ENCODE measurements at regions not wholly inside any gene's neighbourhood (a gene's known extent, or its start where the extent isn't known, plus 50 kb on each side); places are given as distances from the start of the nearest gene placed in this dataset.

- CTCF ChIA-PET = interaction anchor here (0.6 kb wide), 1 partner anchor 1367 kb away, joined by 3 read pairs; no protein-coding TSS in a partner anchor
- TF ChIP-seq, protein P1, sequence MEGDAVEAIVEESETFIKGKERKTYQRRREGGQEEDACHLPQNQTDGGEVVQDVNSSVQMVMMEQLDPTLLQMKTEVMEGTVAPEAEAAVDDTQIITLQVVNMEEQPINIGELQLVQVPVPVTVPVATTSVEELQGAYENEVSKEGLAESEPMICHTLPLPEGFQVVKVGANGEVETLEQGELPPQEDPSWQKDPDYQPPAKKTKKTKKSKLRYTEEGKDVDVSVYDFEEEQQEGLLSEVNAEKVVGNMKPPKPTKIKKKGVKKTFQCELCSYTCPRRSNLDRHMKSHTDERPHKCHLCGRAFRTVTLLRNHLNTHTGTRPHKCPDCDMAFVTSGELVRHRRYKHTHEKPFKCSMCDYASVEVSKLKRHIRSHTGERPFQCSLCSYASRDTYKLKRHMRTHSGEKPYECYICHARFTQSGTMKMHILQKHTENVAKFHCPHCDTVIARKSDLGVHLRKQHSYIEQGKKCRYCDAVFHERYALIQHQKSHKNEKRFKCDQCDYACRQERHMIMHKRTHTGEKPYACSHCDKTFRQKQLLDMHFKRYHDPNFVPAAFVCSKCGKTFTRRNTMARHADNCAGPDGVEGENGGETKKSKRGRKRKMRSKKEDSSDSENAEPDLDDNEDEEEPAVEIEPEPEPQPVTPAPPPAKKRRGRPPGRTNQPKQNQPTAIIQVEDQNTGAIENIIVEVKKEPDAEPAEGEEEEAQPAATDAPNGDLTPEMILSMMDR (IDR thresholded peaks at IDR 0.05; ENCODE audit: insufficient read depth, low read depth, low read length) = no peak
These were observed 146.0 kb upstream of the FRMD4B start for GRCh38 chr3:69531576-69532546.

DNA sequence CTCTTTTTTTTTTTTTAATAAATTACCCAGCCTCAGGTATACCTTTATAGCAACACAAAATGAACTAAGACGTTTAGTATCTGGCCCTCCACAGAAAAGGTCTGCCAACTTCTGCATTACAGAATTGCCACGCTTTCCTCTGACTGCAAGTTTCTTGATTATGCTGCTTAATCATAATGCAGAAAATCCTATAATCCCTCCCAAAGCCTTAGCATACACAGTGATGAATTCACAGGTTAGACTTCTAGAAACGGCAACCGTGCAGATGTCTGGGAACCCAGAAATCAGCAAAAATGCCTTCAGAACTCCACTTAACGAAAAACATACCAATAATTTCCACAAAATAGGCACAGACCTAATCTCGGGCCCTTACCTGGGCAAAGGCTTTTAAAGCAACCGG, 144.7 kb upstream of the FRMD4B start:
- TF ChIP-seq, protein P1 (IDR thresholded peaks at IDR 0.05; ENCODE audit: insufficient read depth, low read depth, low read length) = no peak
- no peak overlapping the region for H3K4me3 ChIP-seq (ENCODE audit: low read depth, low read length)
- POLR2A ChIA-PET = no interaction called here
- DNase-seq (ENCODE audit: low read depth) = no peak
- CTCF ChIA-PET = no interaction called here
- peaks cover 1% of the 10 kb centered on the region; the same call in 1 of the 2 replicates for H3K27me3 ChIP-seq (ENCODE audit: control insufficient read depth, insufficient read depth, low read length)
- no peaks in the 10 kb centered on the region; the same call in 1 of the 2 replicates for H3K36me3 ChIP-seq (ENCODE audit: control insufficient read depth, insufficient read depth, low read length)

More at GRCh38 chr3:69531576-69532546, 146.0 kb upstream of the FRMD4B start:
- Histone ChIP-seq H3K27me3 (ENCODE audit: control insufficient read depth, insufficient read depth, low read length) (peaks cover 1% of the 10 kb centered on the region; the same call in 1 of the 2 replicates), H3K4me3 (ENCODE audit: low read depth, low read length) (no peak overlapping the region), H3K36me3 (ENCODE audit: control insufficient read depth, insufficient read depth, low read length) (no peaks in the 10 kb centered on the region; the same call in 1 of the 2 replicates)
- DNase-seq (ENCODE audit: low read depth) = no peak
- POLR2A ChIA-PET = interaction anchor here (0.6 kb wide), 1 partner anchor 18 kb away, joined by 4 read pairs; no protein-coding TSS in a partner anchor

- Histone ChIP-seq H3K4me3 (ENCODE audit: low read depth, low read length) (no peak overlapping the region), H3K27me3 (ENCODE audit: control insufficient read depth, insufficient read depth, low read length) (peaks cover 1% of the 10 kb centered on the region; the same call in 1 of the 2 replicates), H3K36me3 (ENCODE audit: control insufficient read depth, insufficient read depth, low read length) (no peaks in the 10 kb centered on the region; the same call in 1 of the 2 replicates)
- CTCF ChIA-PET = no interaction called here
- TF ChIP-seq, protein P1 (IDR thresholded peaks at IDR 0.05; ENCODE audit: insufficient read depth, low read depth, low read length) = no peak
- DNase-seq (ENCODE audit: low read depth) = no peak
- POLR2A ChIA-PET = no interaction called here
These were observed 141.6 kb upstream of the FRMD4B start for GRCh38 chr3:69527498-69527897.

DNA sequence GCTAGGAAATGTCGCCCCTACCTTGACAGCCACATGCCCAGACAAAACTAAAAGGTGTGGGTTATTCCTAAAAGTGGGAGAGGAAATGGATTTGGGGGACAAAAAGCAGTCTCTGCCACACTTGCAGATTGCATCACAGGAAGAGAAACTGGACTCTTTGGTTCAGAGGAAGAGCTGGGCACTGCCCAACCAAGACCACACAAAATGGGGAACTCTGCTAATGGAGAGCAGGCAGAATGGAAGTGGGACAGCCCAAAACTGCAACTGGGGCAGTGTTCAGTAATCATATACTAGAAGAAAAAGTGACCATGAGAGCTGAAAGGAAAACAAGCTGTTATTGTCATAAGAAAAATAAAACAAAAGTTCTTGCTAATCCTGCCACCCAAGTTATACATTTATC, 138.9 kb upstream of the FRMD4B start:
- peaks cover 1% of the 10 kb centered on the region; the same call in 1 of the 2 replicates for H3K27me3 ChIP-seq (ENCODE audit: control insufficient read depth, insufficient read depth, low read length)
- TF ChIP-seq, protein P1 (IDR thresholded peaks at IDR 0.05; ENCODE audit: insufficient read depth, low read depth, low read length) = no peak
- POLR2A ChIA-PET = no interaction called here
- no peaks in the 10 kb centered on the region for H3K36me3 ChIP-seq (ENCODE audit: control insufficient read depth, insufficient read depth, low read length)
- CTCF ChIA-PET = no interaction called here
- H3K4me3 ChIP-seq (ENCODE audit: low read depth, low read length) = no peak overlapping the region
- DNase-seq (ENCODE audit: low read depth) = no peak

DNA sequence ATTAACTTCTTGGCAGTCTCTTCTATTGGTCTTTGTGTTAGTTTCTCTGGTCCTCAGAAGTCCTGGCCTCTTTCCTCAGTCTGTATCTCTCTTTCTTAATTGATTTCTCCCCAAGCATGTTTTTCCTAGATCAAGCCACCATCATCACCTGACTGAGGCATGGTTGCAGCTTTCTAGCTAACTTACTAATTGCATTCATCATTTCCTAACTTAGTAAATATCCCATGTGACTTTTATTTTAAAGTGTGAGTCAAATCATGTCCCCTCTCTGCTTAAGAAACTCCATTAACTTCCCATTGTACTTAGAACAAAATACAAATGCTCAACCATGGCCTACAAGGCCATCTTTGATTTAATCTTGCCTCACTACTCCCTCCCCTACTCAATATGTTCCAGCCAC, 135.4 kb upstream of the FRMD4B start:
- ChIA-PET CTCF (no interaction called here), POLR2A (no interaction called here)
- DNase-seq (ENCODE audit: low read depth) = no peak
- no peaks in the 10 kb centered on the region for H3K27me3 ChIP-seq (ENCODE audit: control insufficient read depth, insufficient read depth, low read length)
- TF ChIP-seq, protein P1 (IDR thresholded peaks at IDR 0.05; ENCODE audit: insufficient read depth, low read depth, low read length) = no peak
- no peaks in the 10 kb centered on the region for H3K36me3 ChIP-seq (ENCODE audit: control insufficient read depth, insufficient read depth, low read length)
- no peak overlapping the region for H3K4me3 ChIP-seq (ENCODE audit: low read depth, low read length)
